ENCODE measurements at regions not wholly inside any gene's neighbourhood (a gene's known extent, or its start where the extent isn't known, plus 50 kb on each side); places are given as distances from the start of the nearest gene placed in this dataset.
"Not testable (repeated sequence)": the region's sequence is repeated elsewhere in the genome, so short reads cannot be mapped to it uniquely, and the experiment has no call there.

GRCh38 chr3:3429841-3430240, 250.3 kb upstream of the CRBN start:
- Mint-ChIP-seq H3K4me1 (no peaks in the 10 kb centered on the region), H3K4me3 (no peak overlapping the region), H3K9me3 (no peaks in the 10 kb centered on the region), H3K27ac (no peak overlapping the region), H3K36me3 (no peaks in the 10 kb centered on the region), H3K27me3 (no peaks in the 10 kb centered on the region)
- DNase-seq, result no peak

GRCh38 chr3:3407707-3408106, 228.2 kb upstream of the CRBN start:
- H3K9me3 Mint-ChIP-seq, result peaks cover 11% of the 10 kb centered on the region
- H3K36me3 Mint-ChIP-seq, H3K27me3 Mint-ChIP-seq, H3K4me3 Mint-ChIP-seq, H3K4me1 Mint-ChIP-seq, H3K27ac Mint-ChIP-seq, DNase-seq: not testable (repeated sequence)

GRCh38 chr3:3405131-3405530, 225.6 kb upstream of the CRBN start:
- H3K27me3 Mint-ChIP-seq, result no peaks in the 10 kb centered on the region
- H3K9me3 Mint-ChIP-seq, result peaks cover 11% of the 10 kb centered on the region
- no peak overlapping the region for H3K4me3 Mint-ChIP-seq
- DNase-seq, result no peak
- H3K36me3 Mint-ChIP-seq, result peaks cover 4% of the 10 kb centered on the region
- no peaks in the 10 kb centered on the region for H3K4me1 Mint-ChIP-seq
- no peak overlapping the region for H3K27ac Mint-ChIP-seq

- no peak for DNase-seq
- Mint-ChIP-seq H3K27ac (no peak overlapping the region), H3K9me3 (peaks cover 11% of the 10 kb centered on the region), H3K4me3 (no peak overlapping the region), H3K4me1 (no peaks in the 10 kb centered on the region), H3K36me3 (peaks cover 4% of the 10 kb centered on the region), H3K27me3 (no peaks in the 10 kb centered on the region)
Observed at GRCh38 chr3:3403700-3404099, 224.2 kb upstream of the CRBN start.

- H3K9me3 Mint-ChIP-seq, result no peaks in the 10 kb centered on the region
- H3K27ac Mint-ChIP-seq, result no peak overlapping the region
- no peaks in the 10 kb centered on the region for H3K4me1 Mint-ChIP-seq
- no peak for DNase-seq
- no peak overlapping the region for H3K4me3 Mint-ChIP-seq
- H3K36me3 Mint-ChIP-seq, result no peaks in the 10 kb centered on the region
- no peaks in the 10 kb centered on the region for H3K27me3 Mint-ChIP-seq
Observed at GRCh38 chr3:3392946-3393345, 213.5 kb upstream of the CRBN start.

GRCh38 chr3:3383461-3383860, 204.0 kb upstream of the CRBN start:
- Mint-ChIP-seq H3K27ac (no peak overlapping the region), H3K9me3 (no peaks in the 10 kb centered on the region), H3K36me3 (no peaks in the 10 kb centered on the region), H3K4me3 (no peak overlapping the region), H3K27me3 (no peaks in the 10 kb centered on the region), H3K4me1 (no peaks in the 10 kb centered on the region)
- no peak for DNase-seq

- Mint-ChIP-seq H3K9me3 (peaks cover 12% of the 10 kb centered on the region), H3K4me3 (no peak overlapping the region), H3K27ac (no peak overlapping the region), H3K27me3 (no peaks in the 10 kb centered on the region), H3K36me3 (no peaks in the 10 kb centered on the region), H3K4me1 (no peaks in the 10 kb centered on the region)
- DNase-seq, result no peak
Observed at GRCh38 chr3:3372210-3372777, 192.8 kb upstream of the CRBN start.

GRCh38 chr3:3368306-3368705, 188.8 kb upstream of the CRBN start:
- H3K27me3 Mint-ChIP-seq, result no peaks in the 10 kb centered on the region
- H3K36me3 Mint-ChIP-seq, result no peaks in the 10 kb centered on the region

GRCh38 chr3:3366386-3366785, 186.9 kb upstream of the CRBN start:
- no peaks in the 10 kb centered on the region for H3K9me3 Mint-ChIP-seq
- H3K27me3 Mint-ChIP-seq, result no peaks in the 10 kb centered on the region

More at GRCh38 chr3:3368306-3368705, 188.8 kb upstream of the CRBN start:
- H3K27ac Mint-ChIP-seq, result no peak overlapping the region
- H3K9me3 Mint-ChIP-seq, result no peaks in the 10 kb centered on the region
- no peak for DNase-seq
- H3K4me1 Mint-ChIP-seq, result no peaks in the 10 kb centered on the region
- no peak overlapping the region for H3K4me3 Mint-ChIP-seq

GRCh38 chr3:3365716-3366115, 186.2 kb upstream of the CRBN start:
- Mint-ChIP-seq H3K9me3 (no peaks in the 10 kb centered on the region), H3K36me3 (no peaks in the 10 kb centered on the region), H3K4me3 (no peak overlapping the region), H3K27ac (no peak overlapping the region), H3K4me1 (no peaks in the 10 kb centered on the region), H3K27me3 (no peaks in the 10 kb centered on the region)
- DNase-seq, result no peak

More at GRCh38 chr3:3366386-3366785, 186.9 kb upstream of the CRBN start:
- Mint-ChIP-seq H3K4me1 (no peaks in the 10 kb centered on the region), H3K36me3 (no peaks in the 10 kb centered on the region), H3K4me3 (no peak overlapping the region), H3K27ac (no peak overlapping the region)
- DNase-seq, result no peak

- no peak for DNase-seq
- no peak overlapping the region for H3K4me3 Mint-ChIP-seq
- no peak overlapping the region for H3K27ac Mint-ChIP-seq
- H3K36me3 Mint-ChIP-seq, result no peaks in the 10 kb centered on the region
- H3K27me3 Mint-ChIP-seq, result no peaks in the 10 kb centered on the region
- no peaks in the 10 kb centered on the region for H3K9me3 Mint-ChIP-seq
- no peaks in the 10 kb centered on the region for H3K4me1 Mint-ChIP-seq
Observed at GRCh38 chr3:3356846-3357245, 177.4 kb upstream of the CRBN start.

GRCh38 chr3:3355442-3355841, 176.0 kb upstream of the CRBN start:
- no peak for DNase-seq
- Mint-ChIP-seq H3K36me3 (no peaks in the 10 kb centered on the region), H3K4me3 (no peak overlapping the region), H3K27me3 (no peaks in the 10 kb centered on the region), H3K4me1 (no peaks in the 10 kb centered on the region), H3K9me3 (no peaks in the 10 kb centered on the region), H3K27ac (no peak overlapping the region)

- no peaks in the 10 kb centered on the region for H3K36me3 Mint-ChIP-seq
- H3K27ac Mint-ChIP-seq, result no peak overlapping the region
- no peak overlapping the region for H3K4me3 Mint-ChIP-seq
- DNase-seq, result no peak
- no peaks in the 10 kb centered on the region for H3K9me3 Mint-ChIP-seq
- H3K27me3 Mint-ChIP-seq, result no peaks in the 10 kb centered on the region
- no peaks in the 10 kb centered on the region for H3K4me1 Mint-ChIP-seq
Observed at GRCh38 chr3:3353153-3353552, 173.7 kb upstream of the CRBN start.

GRCh38 chr3:3351226-3351625, 171.7 kb upstream of the CRBN start:
- no peak overlapping the region for H3K4me3 Mint-ChIP-seq
- no peak overlapping the region for H3K27ac Mint-ChIP-seq
- H3K36me3 Mint-ChIP-seq, result no peaks in the 10 kb centered on the region
- H3K27me3 Mint-ChIP-seq, result no peaks in the 10 kb centered on the region
- H3K9me3 Mint-ChIP-seq, result no peaks in the 10 kb centered on the region
- DNase-seq, result no peak
- H3K4me1 Mint-ChIP-seq, result no peaks in the 10 kb centered on the region

GRCh38 chr3:3347056-3347455, 167.6 kb upstream of the CRBN start:
- not testable (repeated sequence) for H3K4me3 Mint-ChIP-seq, H3K36me3 Mint-ChIP-seq, DNase-seq, H3K4me1 Mint-ChIP-seq, H3K9me3 Mint-ChIP-seq, H3K27ac Mint-ChIP-seq, H3K27me3 Mint-ChIP-seq

GRCh38 chr3:3346556-3346955, 167.1 kb upstream of the CRBN start:
- H3K36me3 Mint-ChIP-seq, result no peaks in the 10 kb centered on the region
- H3K9me3 Mint-ChIP-seq, result no peaks in the 10 kb centered on the region
- no peak overlapping the region for H3K27ac Mint-ChIP-seq
- H3K27me3 Mint-ChIP-seq, result no peaks in the 10 kb centered on the region
- no peak overlapping the region for H3K4me3 Mint-ChIP-seq
- H3K4me1 Mint-ChIP-seq, result no peaks in the 10 kb centered on the region
- DNase-seq, result no peak

GRCh38 chr3:3342141-3342540, 162.7 kb upstream of the CRBN start:
- Mint-ChIP-seq H3K27ac (no peak overlapping the region), H3K4me3 (no peak overlapping the region), H3K36me3 (no peaks in the 10 kb centered on the region), H3K9me3 (no peaks in the 10 kb centered on the region), H3K4me1 (no peaks in the 10 kb centered on the region), H3K27me3 (no peaks in the 10 kb centered on the region)
- DNase-seq, result no peak
